ENCODE measurements at regions not wholly inside any gene's neighbourhood (a gene's known extent, or its start where the extent isn't known, plus 50 kb on each side); places are given as distances from the start of the nearest gene placed in this dataset.

DNA sequence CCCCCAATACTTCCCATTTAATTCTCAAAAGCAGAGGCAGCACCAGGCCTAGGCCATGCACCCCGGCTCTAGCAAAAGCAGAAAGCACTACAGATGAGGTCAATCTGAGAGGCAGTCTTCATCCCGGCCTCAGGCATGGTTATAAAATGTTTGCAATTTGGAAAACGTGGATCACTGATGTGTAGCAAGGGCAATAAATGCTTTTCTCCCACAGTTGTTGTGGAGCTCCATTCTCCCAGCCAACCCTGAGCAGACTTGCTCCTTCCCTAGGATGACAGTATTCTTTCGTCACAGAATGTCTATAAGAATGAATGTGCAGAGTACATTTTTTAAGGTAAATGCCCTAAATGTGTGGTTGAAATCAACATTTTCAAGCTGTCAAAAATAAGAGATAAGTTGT lies 157.3 kb upstream of the DAPK1 start:
- TF ChIP-seq CTCF (IDR thresholded peaks at IDR 0.05; ENCODE audit: low read depth, low read length) (no peak), EZH2phosphoT487 (IDR thresholded peaks at IDR 0.05; ENCODE audit: low read depth) (no peak)
